PC-3 (cell line): ENCODE measurements at regions not wholly inside any gene's neighbourhood (a gene's known extent, or its start where the extent isn't known, plus 50 kb on each side); places are given as distances from the start of the nearest gene placed in this dataset.

ENCODE experiments used
- ATAC-seq: fragments of 200-7000 bp; cut with Tn5 transposase; 2 replicates; pipeline ENCODE4 v1.9.1; 2020; ENCODE audit warnings: mild to moderate bottlenecking, moderate library complexity
- BruUV-seq: library from RNA; stranded (reverse); fragments of 400-500 nt; replicated peaks from 2 replicates; lab custom pipeline; 2021; lab: Mats Ljungman, UMichigan
- CTCF ChIA-PET: fragments of 300-600 bp; sonication (Branson Sonifier 250); formaldehyde crosslinking; loops from one replicate; lab custom pipeline; 2022; ENCODE audit warnings: antibody characterized with exemption; lab: Charles Lee
- POLR2A ChIA-PET: fragments of 300-600 bp; sonication (Branson Sonifier 250); formaldehyde crosslinking; loops from one replicate; lab custom pipeline; 2022; ENCODE audit warnings: antibody characterized with exemption; ENCODE audit not compliant: unreplicated experiment; lab: Charles Lee
- DNase-seq: peaks from one replicate; pipeline ENCODE4 v3.0.0-alpha.2; 2015
- H2AFZ ChIP-seq: fragments of 300-600 bp; sonication (generic); 2 replicates; pipeline ENCODE4 v1.6.0; 2016; ENCODE audit warnings: antibody characterized with exemption, low read length
- H3F3A ChIP-seq: fragments of 300-600 bp; sonication (generic); one replicate; pipeline ENCODE4 v1.6.0; 2017; ENCODE audit warnings: antibody characterized with exemption, low read length, control low read depth, mild to moderate bottlenecking; ENCODE audit not compliant: unreplicated experiment
- H3K27ac ChIP-seq: fragments of 300-600 bp; sonication (generic); 2 replicates; pipeline ENCODE4 v1.5.1; 2016; ENCODE audit warnings: mild to moderate bottlenecking, low read length
- H3K27me3 ChIP-seq: fragments of 300-600 bp; sonication (generic); 2 replicates; pipeline ENCODE4 v1.6.1; 2016; ENCODE audit warnings: low read length, mixed read lengths
- H3K36me3 ChIP-seq: fragments of 300-600 bp; sonication (generic); 2 replicates; pipeline ENCODE4 v1.6.1; 2016; ENCODE audit warnings: low read depth, mixed run types, low read length, mixed read lengths
- H3K4me1 ChIP-seq: fragments of 300-600 bp; sonication (generic); 2 replicates; pipeline ENCODE4 v1.5.1; 2016; ENCODE audit warnings: low read length; ENCODE audit not compliant: insufficient read depth
- H3K4me2 ChIP-seq: fragments of 300-600 bp; sonication (generic); 2 replicates; pipeline ENCODE4 v1.6.0; 2016; ENCODE audit warnings: low read length
- H3K4me3 ChIP-seq: fragments of 300-600 bp; sonication (generic); 2 replicates; pipeline ENCODE4 v1.5.1; 2016; ENCODE audit warnings: mild to moderate bottlenecking, low read length, mixed read lengths
- H3K79me2 ChIP-seq: fragments of 300-600 bp; sonication (generic); 2 replicates; pipeline ENCODE4 v1.6.1; 2017; ENCODE audit warnings: low read length, mixed read lengths
- H3K9ac ChIP-seq: fragments of 300-600 bp; sonication (generic); 2 replicates; pipeline ENCODE4 v1.6.0; 2016; ENCODE audit warnings: mild to moderate bottlenecking, low read length
- H3K9me2 ChIP-seq: fragments of 300-600 bp; sonication (generic); replicated peaks from 2 replicates; pipeline ENCODE4 v1.6.1; 2016; ENCODE audit warnings: mixed run types, low read length, mixed read lengths
- H3K9me3 ChIP-seq: fragments of 300-600 bp; sonication (generic); 2 replicates; pipeline ENCODE4 v1.6.1; 2016; ENCODE audit warnings: low read length, mixed read lengths
- H4K20me1 ChIP-seq: fragments of 300-600 bp; sonication (generic); 2 replicates; pipeline ENCODE4 v1.6.1; 2016; ENCODE audit warnings: low read length, mixed read lengths
- CTCF ChIP-seq: fragments of 300-600 bp; sonication (generic); conservative IDR thresholded peaks from 2 replicates; pipeline ENCODE4 v1.5.1; 2017; ENCODE audit warnings: antibody characterized with exemption, low read depth, mild to moderate bottlenecking, low read length
- EZH2 ChIP-seq: fragments of 300-600 bp; sonication (generic); IDR thresholded peaks from one replicate; pipeline ENCODE4 v1.6.1; 2017; ENCODE audit warnings: antibody characterized with exemption, mild to moderate bottlenecking, low read length; ENCODE audit not compliant: unreplicated experiment
- EZH2phosphoT487 ChIP-seq: fragments of 300-600 bp; sonication (generic); IDR thresholded peaks from 2 replicates; pipeline ENCODE4 v1.6.1; 2018; ENCODE audit warnings: mild to moderate bottlenecking, antibody characterized with exemption, low read length, borderline replicate concordance
- intact Hi-C: fragments of 100-400 bp; cut with micrococcal nuclease; formaldehyde crosslinking; loops from 2 replicates; pipeline ENCODE4 v1.9.0; 2023

- BruUV-seq: no TSS peak
- peak; percentile 67 for DNase-seq
- no peak overlapping the region for H2AFZ ChIP-seq
These were observed 248.2 kb upstream of the KLF14 start for GRCh38 chr7:130982160-130982638.

GRCh38 chr7:130982651-130983050 is 248.6 kb upstream of the KLF14 start:
- no peaks in the 10 kb centered on the region for H3K9me3 ChIP-seq
- H4K20me1 ChIP-seq: no peaks in the 10 kb centered on the region
- H3K79me2 ChIP-seq: no peaks in the 10 kb centered on the region; the same call in 1 of the 2 replicates
- CTCF ChIA-PET: interaction anchor here (0.9 to 1.7 kb wide), 4 partner anchors 13 to 86 kb away, joined by 4 to 9 read pairs (median 5); no protein-coding TSS in a partner anchor
- no peaks in the 10 kb centered on the region for H3F3A ChIP-seq
- no peak for TF ChIP-seq CTCF
- no peak for TF ChIP-seq EZH2
- TF ChIP-seq EZH2phosphoT487: no peak
- POLR2A ChIA-PET: no interaction called here
- H3K9ac ChIP-seq: no peak overlapping the region
- intact Hi-C loops: loop anchor here (1.0 kb wide), 3 partner anchors 15 to 58 kb away; no protein-coding TSS in a partner anchor
- H3K4me3 ChIP-seq: no peak overlapping the region
- H3K27ac ChIP-seq: no peak overlapping the region
- no peak; the same call in 1 of the 2 replicates for ATAC-seq
- no peak overlapping the region for H2AFZ ChIP-seq
- no peak overlapping the region for H3K4me2 ChIP-seq
- no peaks in the 10 kb centered on the region for H3K9me2 ChIP-seq
- DNase-seq: no peak
- H3K4me1 ChIP-seq: peaks cover 3% of the 10 kb centered on the region; the same call in 1 of the 2 replicates
- no peaks in the 10 kb centered on the region for H3K27me3 ChIP-seq
- H3K36me3 ChIP-seq: no peaks in the 10 kb centered on the region
- BruUV-seq: no TSS peak

More at GRCh38 chr7:130982160-130982638, 248.2 kb upstream of the KLF14 start:
- H3K9me3 ChIP-seq: no peaks in the 10 kb centered on the region
- H3F3A ChIP-seq: no peaks in the 10 kb centered on the region
- H3K4me3 ChIP-seq: no peak overlapping the region
- H3K27ac ChIP-seq: no peak overlapping the region
- TF ChIP-seq EZH2: no peak
- peak; percentile 87 for TF ChIP-seq CTCF
- no peak for TF ChIP-seq EZH2phosphoT487
- no peaks in the 10 kb centered on the region for H4K20me1 ChIP-seq
- intact Hi-C loops: loop anchor here (1.0 kb wide), 3 partner anchors 15 to 58 kb away; no protein-coding TSS in a partner anchor
- H3K9ac ChIP-seq: no peak overlapping the region
- H3K4me1 ChIP-seq: peaks cover 3% of the 10 kb centered on the region; the same call in 1 of the 2 replicates
- H3K36me3 ChIP-seq: no peaks in the 10 kb centered on the region
- H3K4me2 ChIP-seq: no peak overlapping the region
- CTCF ChIA-PET: interaction anchor here (0.6 to 1.7 kb wide), 9 partner anchors 13 to 100 kb away, joined by 3 to 9 read pairs (median 5); no protein-coding TSS in a partner anchor
- no peaks in the 10 kb centered on the region; the same call in 1 of the 2 replicates for H3K79me2 ChIP-seq
- ATAC-seq: peak; percentile 85
- H3K9me2 ChIP-seq: no peaks in the 10 kb centered on the region
- H3K27me3 ChIP-seq: no peaks in the 10 kb centered on the region
- POLR2A ChIA-PET: interaction anchor here (0.7 kb wide), 1 partner anchor 58 kb away, joined by 3 read pairs; no protein-coding TSS in a partner anchor

- ChIA-PET POLR2A (no interaction called here), CTCF (no interaction called here)
- H3K9ac ChIP-seq: no peak overlapping the region
- no peaks in the 10 kb centered on the region for H3K27me3 ChIP-seq
- no peak for ATAC-seq
- BruUV-seq: no TSS peak
- no peak for DNase-seq
- no peak overlapping the region for H3K27ac ChIP-seq
- no peak overlapping the region for H2AFZ ChIP-seq
- H3K4me1 ChIP-seq: peaks cover 3% of the 10 kb centered on the region; the same call in 1 of the 2 replicates
- no peak overlapping the region for H3K4me3 ChIP-seq
- H4K20me1 ChIP-seq: no peaks in the 10 kb centered on the region
- H3K79me2 ChIP-seq: no peaks in the 10 kb centered on the region; the same call in 1 of the 2 replicates
- H3K4me2 ChIP-seq: no peak overlapping the region
- TF ChIP-seq EZH2 (no peak), EZH2phosphoT487 (no peak), CTCF (no peak)
- H3F3A ChIP-seq: no peaks in the 10 kb centered on the region
- no peaks in the 10 kb centered on the region for H3K9me3 ChIP-seq
- intact Hi-C loops: no loop called here
- no peaks in the 10 kb centered on the region for H3K9me2 ChIP-seq
- no peaks in the 10 kb centered on the region for H3K36me3 ChIP-seq
These were observed 251.4 kb upstream of the KLF14 start for GRCh38 chr7:130985361-130985760.
